ENCODE measurements at regions not wholly inside any gene's neighbourhood (a gene's known extent, or its start where the extent isn't known, plus 50 kb on each side); places are given as distances from the start of the nearest gene placed in this dataset.

DNA sequence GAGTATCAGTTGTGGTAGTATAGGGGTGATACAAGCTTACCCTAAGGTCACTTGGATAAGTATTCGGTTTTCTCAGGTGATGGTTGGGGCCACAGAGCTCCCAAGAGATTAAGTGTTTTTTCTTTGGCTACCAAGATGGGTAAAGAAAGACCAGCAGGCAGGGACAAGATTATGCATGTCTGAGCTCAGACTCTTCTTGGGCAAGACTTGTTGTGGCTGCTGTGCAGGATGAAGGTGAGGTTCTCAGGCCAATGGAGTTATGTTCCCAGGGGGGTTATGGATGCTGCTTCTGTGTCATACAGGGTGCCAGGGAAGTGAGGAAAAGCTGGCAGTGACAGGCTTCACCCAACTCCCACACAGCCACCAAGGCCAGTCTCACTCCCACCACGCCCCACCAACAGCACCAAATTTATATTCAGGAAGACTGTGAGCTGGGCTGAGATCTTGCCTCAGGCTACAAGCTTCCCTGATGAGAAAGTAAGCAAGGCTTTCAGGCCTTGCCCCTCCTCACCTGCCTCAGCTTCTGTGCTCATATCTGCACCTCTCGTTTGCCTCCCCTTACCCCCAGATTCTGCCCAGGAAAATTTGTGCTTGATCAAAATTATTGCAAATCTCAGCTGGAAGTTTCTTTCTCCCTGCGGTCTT, 511.8 kb upstream of the SLITRK1 start:
- H3K27ac ChIP-seq = no peak overlapping the region
- no peaks in the 10 kb centered on the region for H3K4me1 ChIP-seq
- intact Hi-C loops (cut with DNase I; ENCODE audit: low total_unique reads) = loop anchor here (2.0 kb wide), 1 partner anchor 31 kb away; no protein-coding TSS in a partner anchor
- peaks cover 4 to 34% of the 10 kb centered on the region in 2 donors for H3K9me3 ChIP-seq
- no peak for DNase-seq (ENCODE audit: low spot score in 2 of 2)
- no peak overlapping the region for H3K4me3 ChIP-seq
- TF ChIP-seq POLR2A (IDR thresholded peaks at IDR 0.05) (no peak), POLR2AphosphoS5 (IDR thresholded peaks at IDR 0.05) (no peak)
- TF ChIP-seq, protein P1, sequence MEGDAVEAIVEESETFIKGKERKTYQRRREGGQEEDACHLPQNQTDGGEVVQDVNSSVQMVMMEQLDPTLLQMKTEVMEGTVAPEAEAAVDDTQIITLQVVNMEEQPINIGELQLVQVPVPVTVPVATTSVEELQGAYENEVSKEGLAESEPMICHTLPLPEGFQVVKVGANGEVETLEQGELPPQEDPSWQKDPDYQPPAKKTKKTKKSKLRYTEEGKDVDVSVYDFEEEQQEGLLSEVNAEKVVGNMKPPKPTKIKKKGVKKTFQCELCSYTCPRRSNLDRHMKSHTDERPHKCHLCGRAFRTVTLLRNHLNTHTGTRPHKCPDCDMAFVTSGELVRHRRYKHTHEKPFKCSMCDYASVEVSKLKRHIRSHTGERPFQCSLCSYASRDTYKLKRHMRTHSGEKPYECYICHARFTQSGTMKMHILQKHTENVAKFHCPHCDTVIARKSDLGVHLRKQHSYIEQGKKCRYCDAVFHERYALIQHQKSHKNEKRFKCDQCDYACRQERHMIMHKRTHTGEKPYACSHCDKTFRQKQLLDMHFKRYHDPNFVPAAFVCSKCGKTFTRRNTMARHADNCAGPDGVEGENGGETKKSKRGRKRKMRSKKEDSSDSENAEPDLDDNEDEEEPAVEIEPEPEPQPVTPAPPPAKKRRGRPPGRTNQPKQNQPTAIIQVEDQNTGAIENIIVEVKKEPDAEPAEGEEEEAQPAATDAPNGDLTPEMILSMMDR (IDR thresholded peaks at IDR 0.05) = no peak
- no peaks in the 10 kb centered on the region for H3K36me3 ChIP-seq
- H3K27me3 ChIP-seq = no peaks in the 10 kb centered on the region

DNA sequence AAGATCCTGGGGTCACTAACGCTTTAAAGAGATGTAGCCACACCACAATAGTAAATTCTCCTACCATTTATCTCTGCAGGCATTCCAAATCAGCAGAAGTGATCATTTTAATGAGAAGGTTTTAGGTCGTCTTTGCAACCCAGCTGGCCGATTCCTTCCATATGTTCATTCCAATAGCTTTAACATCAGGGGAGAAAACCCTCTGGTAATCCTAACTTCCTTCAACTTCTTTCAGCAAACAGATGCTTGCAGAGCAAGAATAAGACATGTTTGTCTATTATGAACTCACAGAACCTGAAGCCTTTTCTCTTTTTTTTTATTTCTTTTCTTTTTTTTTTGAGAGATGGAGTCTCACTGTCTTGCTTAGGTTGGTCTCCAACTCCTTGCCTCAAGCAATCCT, 498.6 kb upstream of the SLITRK1 start:
- H3K4me3 ChIP-seq = no peak overlapping the region
- no peaks in the 10 kb centered on the region for H3K27me3 ChIP-seq
- H3K4me1 ChIP-seq = no peaks in the 10 kb centered on the region
- intact Hi-C loops (cut with DNase I; ENCODE audit: low total_unique reads) = no loop called here
- H3K9me3 ChIP-seq = peaks cover 5 to 8% of the 10 kb centered on the region in 2 donors
- TF ChIP-seq POLR2AphosphoS5 (IDR thresholded peaks at IDR 0.05) = no peak
- no peak overlapping the region for H3K27ac ChIP-seq
- DNase-seq (ENCODE audit: low spot score in 2 of 2) = no peak
- no peaks in the 10 kb centered on the region for H3K36me3 ChIP-seq

- no peaks in the 10 kb centered on the region for H3K9me3 ChIP-seq
- no peaks in the 10 kb centered on the region for H3K4me1 ChIP-seq
- intact Hi-C loops (cut with DNase I; ENCODE audit: low total_unique reads) = no loop called here
- no peak overlapping the region for H3K4me3 ChIP-seq
- TF ChIP-seq POLR2A (IDR thresholded peaks at IDR 0.05) = no peak
- TF ChIP-seq, protein P1 (IDR thresholded peaks at IDR 0.05) = no peak
- TF ChIP-seq POLR2AphosphoS5 (IDR thresholded peaks at IDR 0.05) = no peak
- no peaks in the 10 kb centered on the region for H3K27me3 ChIP-seq
- H3K36me3 ChIP-seq = no peaks in the 10 kb centered on the region
- DNase-seq (ENCODE audit: low spot score in 2 of 2) = no peak
- no peak overlapping the region for H3K27ac ChIP-seq
Measured at GRCh38 chr13:84377106-84377505, 494.8 kb upstream of the SLITRK1 start.

- no peak overlapping the region for H3K4me3 ChIP-seq
- no peaks in the 10 kb centered on the region for H3K27me3 ChIP-seq
- intact Hi-C loops (cut with DNase I; ENCODE audit: low total_unique reads) = no loop called here
Measured at GRCh38 chr13:84366506-84366905, 484.2 kb upstream of the SLITRK1 start.

GRCh38 chr13:84362777-84363176, 480.5 kb upstream of the SLITRK1 start:
- TF ChIP-seq, protein P1 (IDR thresholded peaks at IDR 0.05) = no peak
- TF ChIP-seq POLR2AphosphoS5 (IDR thresholded peaks at IDR 0.05) (no peak), POLR2A (IDR thresholded peaks at IDR 0.05) (no peak)
- no peak overlapping the region for H3K4me3 ChIP-seq
- no peaks in the 10 kb centered on the region for H3K4me1 ChIP-seq
- DNase-seq (ENCODE audit: low spot score in 2 of 2) = no peak
- H3K27me3 ChIP-seq = no peaks in the 10 kb centered on the region
- no peak overlapping the region for H3K27ac ChIP-seq
- no peaks in the 10 kb centered on the region for H3K36me3 ChIP-seq
- no peaks in the 10 kb centered on the region for H3K9me3 ChIP-seq
- intact Hi-C loops (cut with DNase I; ENCODE audit: low total_unique reads) = loop anchor here (2.0 kb wide), 1 partner anchor 32 kb away; no protein-coding TSS in a partner anchor

More at GRCh38 chr13:84366506-84366905, 484.2 kb upstream of the SLITRK1 start:
- TF ChIP-seq, protein P1 (IDR thresholded peaks at IDR 0.05) = no peak
- TF ChIP-seq POLR2AphosphoS5 (IDR thresholded peaks at IDR 0.05) (no peak), POLR2A (IDR thresholded peaks at IDR 0.05) (no peak)
- Histone ChIP-seq H3K4me1 (no peaks in the 10 kb centered on the region), H3K9me3 (no peaks in the 10 kb centered on the region), H3K27ac (no peak overlapping the region), H3K36me3 (no peaks in the 10 kb centered on the region)
- DNase-seq (ENCODE audit: low spot score in 2 of 2) = no peak

Data from breast epithelium (tissue), 4 donors.